C4-2B (cell line): ENCODE measurements at regions not wholly inside any gene's neighbourhood (a gene's known extent, or its start where the extent isn't known, plus 50 kb on each side); places are given as distances from the start of the nearest gene placed in this dataset.

Experiments
- H3K27ac ChIP-seq: fragments of 450-650 bp; 2 replicates; pipeline ENCODE4 v1.5.1; 2017
- CTCF ChIP-seq: fragments of 450-650 bp; conservative IDR thresholded peaks from 2 replicates; pipeline ENCODE4 v1.5.1; 2017; ENCODE audit warnings: mild to moderate bottlenecking
- ZFX ChIP-seq: fragments of 450-650 bp; IDR thresholded peaks from 2 replicates; pipeline ENCODE4 v1.6.1; 2017

- no peak overlapping the region for H3K27ac ChIP-seq
- peak; percentile 44 for TF ChIP-seq CTCF
- TF ChIP-seq ZFX, result no peak
Measured at GRCh38 chr13:59261928-59262488, 901.7 kb downstream of the DIAPH3 start.

DNA sequence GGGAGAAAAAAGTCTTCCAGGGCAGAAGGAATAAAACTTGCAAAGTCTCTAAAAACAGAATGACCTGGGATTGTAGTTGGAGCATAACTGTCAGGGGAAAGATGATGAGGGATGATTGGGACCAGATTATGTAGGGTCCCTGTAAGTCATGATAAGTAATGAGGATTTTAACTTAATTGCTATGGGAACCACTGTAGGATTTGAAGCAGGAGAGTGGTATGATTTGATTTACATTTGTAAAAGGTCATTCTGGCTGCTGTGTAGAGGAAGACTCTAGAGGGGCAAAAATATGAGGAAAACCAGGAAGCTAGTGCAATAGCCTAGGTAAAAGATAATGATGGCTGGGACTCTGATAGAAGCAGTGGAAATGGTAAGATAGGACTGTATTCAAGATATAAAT, 900.2 kb downstream of the DIAPH3 start:
- H3K27ac ChIP-seq, result no peak overlapping the region
- no peak for TF ChIP-seq ZFX
- no peak for TF ChIP-seq CTCF

DNA sequence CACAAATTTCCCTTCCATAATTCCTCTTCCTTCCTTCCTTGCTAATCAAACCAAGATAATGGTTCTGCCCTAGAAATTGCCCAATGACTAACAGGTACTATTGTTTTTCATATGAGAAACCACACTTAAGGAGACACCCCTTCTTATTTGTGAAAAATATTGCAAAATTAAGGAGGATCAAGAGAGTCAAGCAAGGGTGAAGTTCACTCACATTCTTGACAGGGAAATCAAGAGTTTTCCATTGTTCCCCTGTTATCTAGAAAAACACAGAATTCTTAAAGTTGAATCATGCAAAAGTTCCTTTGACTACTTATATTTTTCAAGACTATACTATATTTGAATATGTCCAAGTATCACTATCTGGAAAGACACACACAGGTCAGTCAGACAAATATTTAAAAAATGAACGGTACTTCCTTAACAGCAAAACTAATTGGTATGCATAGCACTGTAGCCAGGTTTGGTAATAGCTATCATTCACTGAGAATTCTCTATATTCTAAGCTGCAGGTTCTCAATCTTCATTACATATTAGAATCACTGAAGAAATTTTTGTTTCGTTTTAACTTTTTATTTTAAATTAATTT, 897.2 kb downstream of the DIAPH3 start:
- no peak overlapping the region for H3K27ac ChIP-seq
- TF ChIP-seq ZFX (no peak), CTCF (no peak)

DNA sequence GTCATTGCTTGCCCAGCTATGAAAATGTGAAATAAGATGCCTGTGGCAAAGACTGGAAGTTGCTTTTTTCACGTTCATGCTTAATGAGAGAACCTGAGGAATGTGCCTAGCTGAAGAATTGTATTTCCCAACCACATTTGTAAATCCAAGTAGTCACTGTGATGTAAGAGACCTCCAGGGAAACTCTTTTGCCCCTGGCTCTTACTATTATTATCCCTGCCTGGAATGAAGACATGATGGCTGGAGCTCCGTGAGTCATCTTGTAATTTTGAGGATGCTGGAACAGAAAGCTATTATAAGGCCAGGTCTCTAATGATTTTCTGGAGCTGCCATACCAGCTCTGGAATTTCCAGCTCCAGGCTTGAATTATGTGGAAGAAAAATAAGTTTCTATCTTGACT, 894.3 kb downstream of the DIAPH3 start:
- no peak overlapping the region for H3K27ac ChIP-seq
- TF ChIP-seq CTCF, result no peak
- no peak for TF ChIP-seq ZFX

- TF ChIP-seq CTCF (no peak), ZFX (no peak)
Measured at GRCh38 chr13:59270327-59270726, 893.4 kb downstream of the DIAPH3 start.

GRCh38 chr13:59274958-59275727, 888.6 kb downstream of the DIAPH3 start:
- TF ChIP-seq CTCF (no peak), ZFX (no peak)
- H3K27ac ChIP-seq, result no peak overlapping the region

More at GRCh38 chr13:59270327-59270726, 893.4 kb downstream of the DIAPH3 start:
- no peak overlapping the region for H3K27ac ChIP-seq

- TF ChIP-seq CTCF, result no peak
- TF ChIP-seq ZFX, result no peak
- H3K27ac ChIP-seq, result no peak overlapping the region
Measured at GRCh38 chr13:59276436-59276835, 887.3 kb downstream of the DIAPH3 start.
